NB4 (cell line): ENCODE measurements at regions not wholly inside any gene's neighbourhood (a gene's known extent, or its start where the extent isn't known, plus 50 kb on each side); places are given as distances from the start of the nearest gene placed in this dataset.

Experiments used
- DNase-seq: peaks from one replicate; pipeline ENCODE4 v3.0.0; 2010; ENCODE audit warnings: low read depth
- H3K4me3 ChIP-seq: one replicate; pipeline ENCODE4 v1.5.1; 2011; ENCODE audit warnings: mild to moderate bottlenecking, low read depth, low read length, moderate library complexity
- CTCF ChIP-seq: IDR thresholded peaks from one replicate; pipeline ENCODE4 v1.5.1; 2012; ENCODE audit warnings: low read depth, low read length
- MAX ChIP-seq: IDR thresholded peaks from 2 replicates; pipeline ENCODE4 v1.6.1; 2011; ENCODE audit warnings: low read depth, low read length
- MYC ChIP-seq: IDR thresholded peaks from 2 replicates; pipeline ENCODE4 v1.6.1; 2011; ENCODE audit warnings: low read depth, low read length
- POLR2A ChIP-seq: IDR thresholded peaks from 2 replicates; pipeline ENCODE4 v1.6.1; 2011; ENCODE audit warnings: mild to moderate bottlenecking; ENCODE audit not compliant: insufficient read length; ENCODE audit errors: extremely low read depth

- no peak overlapping the region for H3K4me3 ChIP-seq
- TF ChIP-seq MAX (no peak), POLR2A (no peak), CTCF (no peak)
- no peak for DNase-seq
Observed at GRCh38 chr1:194288238-194288637, 1101.8 kb upstream of the B3GALT2 start.

- TF ChIP-seq MAX (no peak), MYC (no peak), CTCF (no peak), POLR2A (no peak)
- no peak for DNase-seq
- H3K4me3 ChIP-seq = no peak overlapping the region
Observed at GRCh38 chr1:194281376-194281775, 1095.0 kb upstream of the B3GALT2 start.

GRCh38 chr1:194280463-194280862, 1094.0 kb upstream of the B3GALT2 start:
- H3K4me3 ChIP-seq = no peak overlapping the region
- DNase-seq = no peak
- TF ChIP-seq MAX (no peak), CTCF (no peak), POLR2A (no peak), MYC (no peak)

GRCh38 chr1:194279975-194280374, 1093.6 kb upstream of the B3GALT2 start:
- no peak overlapping the region for H3K4me3 ChIP-seq
- DNase-seq = no peak
- TF ChIP-seq MYC (no peak), MAX (no peak), CTCF (no peak), POLR2A (no peak)

- no peak for DNase-seq
- H3K4me3 ChIP-seq = no peak overlapping the region
- TF ChIP-seq MAX (no peak), MYC (no peak)
Observed at GRCh38 chr1:194277927-194278326, 1091.5 kb upstream of the B3GALT2 start.

- no peak for DNase-seq
Observed at GRCh38 chr1:194273660-194274059, 1087.2 kb upstream of the B3GALT2 start.

More at GRCh38 chr1:194273660-194274059, 1087.2 kb upstream of the B3GALT2 start:
- TF ChIP-seq CTCF (no peak), MAX (no peak), MYC (no peak), POLR2A (no peak)
- H3K4me3 ChIP-seq = no peak overlapping the region
